GM18868 (cell line): ENCODE measurements at regions not wholly inside any gene's neighbourhood (a gene's known extent, or its start where the extent isn't known, plus 50 kb on each side); places are given as distances from the start of the nearest gene placed in this dataset.
"Not testable (repeated sequence)": the region's sequence is repeated elsewhere in the genome, so short reads cannot be mapped to it uniquely, and the experiment has no call there.

Experiments
- ATAC-seq: cut with Tn5 transposase; IDR thresholded peaks from one replicate; pipeline ENCODE4 v1.9.1; 2021; ENCODE audit warnings: mild to moderate bottlenecking, moderate library complexity; ENCODE audit not compliant: unreplicated experiment

- no peak for ATAC-seq
Measured at GRCh38 chr4:43586813-43587212, 694.3 kb downstream of the GRXCR1 start.

GRCh38 chr4:43587758-43588157, 695.2 kb downstream of the GRXCR1 start:
- no peak for ATAC-seq

- ATAC-seq: peak; percentile 59
Measured at GRCh38 chr4:43607400-43607799, 714.9 kb downstream of the GRXCR1 start.

GRCh38 chr4:43607827-43608461, 715.4 kb downstream of the GRXCR1 start:
- ATAC-seq: peak; percentile 83

GRCh38 chr4:43619219-43619618, 726.7 kb downstream of the GRXCR1 start:
- no peak for ATAC-seq

GRCh38 chr4:43637893-43638292, 745.4 kb downstream of the GRXCR1 start:
- not testable (repeated sequence) for ATAC-seq

- no peak for ATAC-seq
Measured at GRCh38 chr4:43651991-43652390, 759.5 kb downstream of the GRXCR1 start.

GRCh38 chr4:43659547-43659946, 767.0 kb downstream of the GRXCR1 start:
- not testable (repeated sequence) for ATAC-seq

- ATAC-seq: not testable (repeated sequence)
Measured at GRCh38 chr4:43672265-43672885, 776.2 kb downstream of the KCTD8 start.

GRCh38 chr4:43680421-43680820, 768.2 kb downstream of the KCTD8 start:
- no peak for ATAC-seq

GRCh38 chr4:43682551-43682950, 766.1 kb downstream of the KCTD8 start:
- ATAC-seq: no peak

- no peak for ATAC-seq
Measured at GRCh38 chr4:43690116-43690515, 758.5 kb downstream of the KCTD8 start.

GRCh38 chr4:43693876-43694275, 754.7 kb downstream of the KCTD8 start:
- no peak for ATAC-seq

GRCh38 chr4:43709443-43709842, 739.2 kb downstream of the KCTD8 start:
- peak; percentile 61 for ATAC-seq

- no peak for ATAC-seq
Measured at GRCh38 chr4:43716721-43717395, 731.8 kb downstream of the KCTD8 start.

- no peak for ATAC-seq
Measured at GRCh38 chr4:43718369-43718768, 730.2 kb downstream of the KCTD8 start.

GRCh38 chr4:43732829-43733426, 715.7 kb downstream of the KCTD8 start:
- no peak for ATAC-seq

GRCh38 chr4:43742083-43742482, 706.5 kb downstream of the KCTD8 start:
- no peak for ATAC-seq

- ATAC-seq: no peak
Measured at GRCh38 chr4:43754566-43754965, 694.0 kb downstream of the KCTD8 start.

- no peak for ATAC-seq
Measured at GRCh38 chr4:43757147-43757546, 691.5 kb downstream of the KCTD8 start.

GRCh38 chr4:43758836-43759235, 689.8 kb downstream of the KCTD8 start:
- no peak for ATAC-seq
